ENCODE measurements at regions not wholly inside any gene's neighbourhood (a gene's known extent, or its start where the extent isn't known, plus 50 kb on each side); places are given as distances from the start of the nearest gene placed in this dataset.

- intact Hi-C loops (cut with DNase I), result loop anchor here in 1 of 10 donors (5.0 kb wide), 1 partner anchor 1728 kb away; no protein-coding TSS in a partner anchor
- WGBS, 2 donors, result 56% methylated on average over 2 of the region's 2 CpGs
- ATAC-seq, result no peak
- Histone ChIP-seq H3K4me1 (no peaks in the 10 kb centered on the region), H3K36me3 (no peaks in the 10 kb centered on the region), H3K9me3 (peaks cover 0 to 6% (median 0%) of the 10 kb centered on the region in 11 donors), H3K27me3 (no peaks in the 10 kb centered on the region), H3K27ac (no peak overlapping the region), H3K4me3 (no peak overlapping the region)
- DNase-seq, result no peak
- no peak for TF ChIP-seq CTCF (IDR thresholded peaks at IDR 0.05)
These were observed 108.3 kb upstream of the TAPT1 start for GRCh38 chr4:16334601-16335000.

GRCh38 chr4:16329797-16330134 is 103.5 kb upstream of the TAPT1 start:
- ATAC-seq, result no peak
- Histone ChIP-seq H3K4me3 (no peak overlapping the region), H3K36me3 (no peaks in the 10 kb centered on the region), H3K27me3 (no peaks in the 10 kb centered on the region), H3K9me3 (peaks cover 0 to 6% (median 0%) of the 10 kb centered on the region in 11 donors), H3K27ac (no peak overlapping the region), H3K4me1 (no peaks in the 10 kb centered on the region)
- intact Hi-C loops (cut with DNase I), result loop anchor here in 1 of 10 donors (5.0 kb wide), 1 partner anchor 1733 kb away; no protein-coding TSS in a partner anchor
- TF ChIP-seq CTCF (IDR thresholded peaks at IDR 0.05), result no peak
- 82 to 87% methylated on average over 1 of the region's 1 CpG for WGBS, 2 donors
- DNase-seq, result no peak

- Histone ChIP-seq H3K9me3 (peaks cover 0 to 6% (median 0%) of the 10 kb centered on the region in 11 donors), H3K27ac (no peak overlapping the region), H3K36me3 (no peaks in the 10 kb centered on the region), H3K4me1 (no peaks in the 10 kb centered on the region), H3K4me3 (no peak overlapping the region), H3K27me3 (no peaks in the 10 kb centered on the region)
- intact Hi-C loops (cut with DNase I), result no loop called here
- WGBS, 2 donors, result 66 to 89% methylated on average over 2 of the region's 2 CpGs
- ATAC-seq, result no peak
- no peak for DNase-seq
- no peak for TF ChIP-seq CTCF (IDR thresholded peaks at IDR 0.05)
These were observed 103.0 kb upstream of the TAPT1 start for GRCh38 chr4:16329125-16329796.

DNA sequence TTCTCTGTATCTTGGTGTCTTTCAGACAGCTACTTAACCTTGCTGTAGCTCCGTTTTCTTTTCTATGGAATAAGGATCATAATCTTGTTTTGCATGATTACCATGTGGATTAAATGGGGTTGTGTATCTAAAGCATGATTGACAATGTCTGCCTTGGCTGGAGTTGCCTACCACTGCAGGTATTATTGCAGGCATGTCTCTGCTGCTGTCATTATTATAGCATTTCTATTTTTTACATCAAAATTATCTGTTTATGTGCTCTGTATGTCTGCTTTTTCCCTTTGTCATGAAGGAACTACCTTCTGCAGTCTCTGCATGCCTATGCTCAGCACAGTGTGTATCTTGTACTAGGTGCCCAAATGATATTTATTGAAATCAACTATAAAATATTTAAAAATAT is 95.9 kb upstream of the TAPT1 start:
- intact Hi-C loops (cut with DNase I), result no loop called here
- no peak for ATAC-seq
- H3K4me1 ChIP-seq, result no peaks in the 10 kb centered on the region
- no peak overlapping the region for H3K27ac ChIP-seq
- H3K9me3 ChIP-seq, result no peaks in the 10 kb centered on the region
- H3K36me3 ChIP-seq, result no peaks in the 10 kb centered on the region
- H3K27me3 ChIP-seq, result no peaks in the 10 kb centered on the region
- no peak for TF ChIP-seq CTCF (IDR thresholded peaks at IDR 0.05)
- DNase-seq, result no peak
- H3K4me3 ChIP-seq, result no peak overlapping the region
- 27 to 55% methylated on average over 1 of the region's 1 CpG for whole genome bisulfite sequencing, 2 donors
